HG03095 (cell line): ENCODE measurements at regions not wholly inside any gene's neighbourhood (a gene's known extent, or its start where the extent isn't known, plus 50 kb on each side); places are given as distances from the start of the nearest gene placed in this dataset.
"Not testable (repeated sequence)": the region's sequence is repeated elsewhere in the genome, so short reads cannot be mapped to it uniquely, and the experiment has no call there.

ENCODE experiments used
- ATAC-seq: cut with Tn5 transposase; IDR thresholded peaks from one replicate; pipeline ENCODE4 v1.9.1; 2021; ENCODE audit warnings: moderate library complexity; ENCODE audit not compliant: unreplicated experiment

GRCh38 chr1:178606839-178607238 lies 93.9 kb downstream of the TEX35 start:
- no peak for ATAC-seq

GRCh38 chr1:178607718-178608408 lies 95.0 kb downstream of the TEX35 start:
- peak; percentile 42 for ATAC-seq

GRCh38 chr1:178609015-178609414 lies 96.1 kb downstream of the TEX35 start:
- ATAC-seq = no peak

- ATAC-seq = not testable (repeated sequence)
These were observed 97.9 kb downstream of the TEX35 start for GRCh38 chr1:178610690-178611410.

- ATAC-seq = no peak
These were observed 99.4 kb downstream of the TEX35 start for GRCh38 chr1:178612261-178612660.

GRCh38 chr1:178613271-178613945 lies 100.5 kb downstream of the TEX35 start:
- no peak for ATAC-seq

- no peak for ATAC-seq
These were observed 101.4 kb downstream of the TEX35 start for GRCh38 chr1:178614286-178614685.

GRCh38 chr1:178619042-178619927 lies 105.8 kb upstream of the RALGPS2 start:
- no peak for ATAC-seq

- no peak for ATAC-seq
These were observed 104.2 kb upstream of the RALGPS2 start for GRCh38 chr1:178620584-178621475.

GRCh38 chr1:178621822-178622221 lies 103.2 kb upstream of the RALGPS2 start:
- no peak for ATAC-seq

GRCh38 chr1:178625695-178626094 lies 99.3 kb upstream of the RALGPS2 start:
- ATAC-seq = no peak

GRCh38 chr1:178627037-178627436 lies 98.0 kb upstream of the RALGPS2 start:
- no peak for ATAC-seq

GRCh38 chr1:178628637-178629251 lies 96.3 kb upstream of the RALGPS2 start:
- no peak for ATAC-seq

GRCh38 chr1:178629252-178630154 lies 95.5 kb upstream of the RALGPS2 start:
- ATAC-seq = no peak

GRCh38 chr1:178630417-178630816 lies 94.6 kb upstream of the RALGPS2 start:
- ATAC-seq = no peak

GRCh38 chr1:178632653-178633052 lies 92.4 kb upstream of the RALGPS2 start:
- ATAC-seq = no peak

- ATAC-seq = no peak
These were observed 92.0 kb upstream of the RALGPS2 start for GRCh38 chr1:178633056-178633455.

GRCh38 chr1:178634445-178634844 lies 90.6 kb upstream of the RALGPS2 start:
- ATAC-seq = no peak
